ENCODE measurements at regions not wholly inside any gene's neighbourhood (a gene's known extent, or its start where the extent isn't known, plus 50 kb on each side); places are given as distances from the start of the nearest gene placed in this dataset.
"Not testable (repeated sequence)": the region's sequence is repeated elsewhere in the genome, so short reads cannot be mapped to it uniquely, and the experiment has no call there.

DNA sequence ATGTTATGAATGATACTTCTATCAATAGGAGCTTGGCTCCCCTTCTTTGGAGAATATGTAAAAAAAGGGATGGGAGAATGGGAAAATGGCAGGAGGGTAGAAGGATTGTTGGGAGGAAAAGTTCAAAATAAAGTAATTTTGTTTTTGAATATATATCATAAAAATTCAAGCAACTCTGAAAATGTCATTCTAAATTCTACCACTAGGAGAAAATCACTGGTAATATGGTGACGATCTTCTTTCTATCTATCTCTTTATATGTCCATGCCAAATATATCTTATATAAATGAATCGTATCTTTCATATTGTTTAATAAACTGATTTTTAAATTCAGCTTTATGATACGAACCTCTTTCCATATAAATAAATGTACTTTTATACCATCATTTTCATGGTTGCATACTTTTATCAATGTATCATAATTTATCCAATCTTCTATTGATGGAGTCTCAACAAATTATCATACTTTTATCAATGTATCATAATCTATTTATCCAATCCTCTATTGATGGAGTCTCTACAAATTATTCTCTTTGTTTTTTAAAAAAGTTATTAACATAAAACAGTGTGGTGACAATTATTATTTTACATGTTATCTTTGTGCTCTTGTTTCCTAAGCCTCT is 73.7 kb upstream of the MARK1 start:
- DNase-seq, result no peak
- H3K4me1 ChIP-seq, result no peaks in the 10 kb centered on the region
- no peaks in the 10 kb centered on the region for H3K36me3 ChIP-seq
- H3K27me3 ChIP-seq, result no peaks in the 10 kb centered on the region
- TF ChIP-seq, protein P1, sequence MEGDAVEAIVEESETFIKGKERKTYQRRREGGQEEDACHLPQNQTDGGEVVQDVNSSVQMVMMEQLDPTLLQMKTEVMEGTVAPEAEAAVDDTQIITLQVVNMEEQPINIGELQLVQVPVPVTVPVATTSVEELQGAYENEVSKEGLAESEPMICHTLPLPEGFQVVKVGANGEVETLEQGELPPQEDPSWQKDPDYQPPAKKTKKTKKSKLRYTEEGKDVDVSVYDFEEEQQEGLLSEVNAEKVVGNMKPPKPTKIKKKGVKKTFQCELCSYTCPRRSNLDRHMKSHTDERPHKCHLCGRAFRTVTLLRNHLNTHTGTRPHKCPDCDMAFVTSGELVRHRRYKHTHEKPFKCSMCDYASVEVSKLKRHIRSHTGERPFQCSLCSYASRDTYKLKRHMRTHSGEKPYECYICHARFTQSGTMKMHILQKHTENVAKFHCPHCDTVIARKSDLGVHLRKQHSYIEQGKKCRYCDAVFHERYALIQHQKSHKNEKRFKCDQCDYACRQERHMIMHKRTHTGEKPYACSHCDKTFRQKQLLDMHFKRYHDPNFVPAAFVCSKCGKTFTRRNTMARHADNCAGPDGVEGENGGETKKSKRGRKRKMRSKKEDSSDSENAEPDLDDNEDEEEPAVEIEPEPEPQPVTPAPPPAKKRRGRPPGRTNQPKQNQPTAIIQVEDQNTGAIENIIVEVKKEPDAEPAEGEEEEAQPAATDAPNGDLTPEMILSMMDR (IDR thresholded peaks at IDR 0.05; ENCODE audit: low read depth, low read length), result peak; percentile 19; the same call in 1 of the 2 replicates
- H3K9me3 ChIP-seq, result no peaks in the 10 kb centered on the region
- H3K4me3 ChIP-seq (ENCODE audit: low read depth, low read length), result no peak overlapping the region

DNA sequence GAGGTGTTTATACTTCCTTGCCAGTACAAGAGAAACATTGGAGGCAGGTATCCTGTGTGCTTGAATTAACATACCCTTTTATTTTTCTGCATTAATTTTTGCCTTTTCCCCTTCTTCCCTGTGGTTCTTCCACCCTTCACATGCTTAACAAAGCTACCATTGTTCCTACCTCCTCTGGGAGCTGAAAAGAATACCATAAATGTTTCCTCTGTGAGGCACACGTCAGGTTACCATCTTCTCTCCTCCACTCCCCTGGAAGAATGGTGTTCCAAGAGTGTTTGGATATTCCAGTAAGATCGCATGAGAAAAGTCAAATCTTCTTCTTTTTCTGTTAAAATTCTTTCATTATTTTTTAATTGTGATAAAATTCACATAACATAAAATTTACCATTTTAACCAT is 74.6 kb upstream of the MARK1 start:
- DNase-seq, result no peak
- H3K27me3 ChIP-seq, result no peaks in the 10 kb centered on the region

GRCh38 chr1:220451532-220451931 is 76.4 kb upstream of the MARK1 start:
- no peaks in the 10 kb centered on the region for H3K9me3 ChIP-seq
- no peaks in the 10 kb centered on the region for H3K36me3 ChIP-seq
- H3K27me3 ChIP-seq, result no peaks in the 10 kb centered on the region
- TF ChIP-seq, protein P1 (IDR thresholded peaks at IDR 0.05; ENCODE audit: low read depth, low read length), result no peak
- H3K4me3 ChIP-seq (ENCODE audit: low read depth, low read length), result no peak overlapping the region
- H3K4me1 ChIP-seq, result no peaks in the 10 kb centered on the region
- no peak for DNase-seq

More for the DNA sequence above, 74.6 kb upstream of the MARK1 start:
- H3K36me3 ChIP-seq, result no peaks in the 10 kb centered on the region
- TF ChIP-seq, protein P1 (IDR thresholded peaks at IDR 0.05; ENCODE audit: low read depth, low read length), result no peak
- H3K9me3 ChIP-seq, result no peaks in the 10 kb centered on the region
- H3K4me1 ChIP-seq, result no peaks in the 10 kb centered on the region
- H3K4me3 ChIP-seq (ENCODE audit: low read depth, low read length), result no peak overlapping the region

GRCh38 chr1:220450927-220451326 is 77.0 kb upstream of the MARK1 start:
- TF ChIP-seq, protein P1 (IDR thresholded peaks at IDR 0.05; ENCODE audit: low read depth, low read length), result no peak
- no peak for DNase-seq
- H3K9me3 ChIP-seq, result no peaks in the 10 kb centered on the region
- H3K27me3 ChIP-seq, result no peaks in the 10 kb centered on the region
- H3K4me3 ChIP-seq (ENCODE audit: low read depth, low read length), result no peak overlapping the region
- no peaks in the 10 kb centered on the region for H3K4me1 ChIP-seq
- no peaks in the 10 kb centered on the region for H3K36me3 ChIP-seq

GRCh38 chr1:220448217-220448616 is 79.7 kb upstream of the MARK1 start:
- TF ChIP-seq, protein P1 (IDR thresholded peaks at IDR 0.05; ENCODE audit: low read depth, low read length), result no peak
- Histone ChIP-seq H3K4me3 (ENCODE audit: low read depth, low read length) (no peak overlapping the region), H3K4me1 (no peaks in the 10 kb centered on the region), H3K9me3 (no peaks in the 10 kb centered on the region), H3K27me3 (no peaks in the 10 kb centered on the region), H3K36me3 (no peaks in the 10 kb centered on the region)
- DNase-seq, result no peak

- not testable (repeated sequence) for DNase-seq; H3K4me3 ChIP-seq (ENCODE audit: low read depth, low read length); H3K27me3 ChIP-seq; H3K9me3 ChIP-seq; H3K36me3 ChIP-seq; H3K4me1 ChIP-seq
Observed at GRCh38 chr1:220444586-220444985, 83.3 kb upstream of the MARK1 start.

All from BE2C (cell line).